ENCODE measurements at regions not wholly inside any gene's neighbourhood (a gene's known extent, or its start where the extent isn't known, plus 50 kb on each side); places are given as distances from the start of the nearest gene placed in this dataset.

- no peaks in the 10 kb centered on the region for H3K79me2 ChIP-seq (ENCODE audit: low read length)
- no peaks in the 10 kb centered on the region for H3F3A ChIP-seq (ENCODE audit: low read length, unreplicated experiment)
- ATAC-seq = no peak
- ChIA-PET CTCF (no interaction called here), POLR2A (ENCODE audit: unreplicated experiment) (no interaction called here)
- H3K27ac ChIP-seq (ENCODE audit: low read length) = no peak overlapping the region
- TF ChIP-seq EZH2phosphoT487 (IDR thresholded peaks at IDR 0.05; ENCODE audit: borderline replicate concordance, low read length) (no peak), EZH2 (IDR thresholded peaks at IDR 0.05; ENCODE audit: low read length, unreplicated experiment) (no peak)
- TF ChIP-seq, protein P1, sequence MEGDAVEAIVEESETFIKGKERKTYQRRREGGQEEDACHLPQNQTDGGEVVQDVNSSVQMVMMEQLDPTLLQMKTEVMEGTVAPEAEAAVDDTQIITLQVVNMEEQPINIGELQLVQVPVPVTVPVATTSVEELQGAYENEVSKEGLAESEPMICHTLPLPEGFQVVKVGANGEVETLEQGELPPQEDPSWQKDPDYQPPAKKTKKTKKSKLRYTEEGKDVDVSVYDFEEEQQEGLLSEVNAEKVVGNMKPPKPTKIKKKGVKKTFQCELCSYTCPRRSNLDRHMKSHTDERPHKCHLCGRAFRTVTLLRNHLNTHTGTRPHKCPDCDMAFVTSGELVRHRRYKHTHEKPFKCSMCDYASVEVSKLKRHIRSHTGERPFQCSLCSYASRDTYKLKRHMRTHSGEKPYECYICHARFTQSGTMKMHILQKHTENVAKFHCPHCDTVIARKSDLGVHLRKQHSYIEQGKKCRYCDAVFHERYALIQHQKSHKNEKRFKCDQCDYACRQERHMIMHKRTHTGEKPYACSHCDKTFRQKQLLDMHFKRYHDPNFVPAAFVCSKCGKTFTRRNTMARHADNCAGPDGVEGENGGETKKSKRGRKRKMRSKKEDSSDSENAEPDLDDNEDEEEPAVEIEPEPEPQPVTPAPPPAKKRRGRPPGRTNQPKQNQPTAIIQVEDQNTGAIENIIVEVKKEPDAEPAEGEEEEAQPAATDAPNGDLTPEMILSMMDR (conservative IDR thresholded peaks at IDR 0.05; ENCODE audit: low read depth, low read length) = no peak
- no peaks in the 10 kb centered on the region for H3K4me1 ChIP-seq (ENCODE audit: insufficient read depth, low read length)
- no TSS peak for BruUV-seq (replicated peaks)
- H3K4me2 ChIP-seq (ENCODE audit: low read length) = no peak overlapping the region
- H3K9me3 ChIP-seq (ENCODE audit: low read length) = 0 out of 2 replicates have a peak, but pooled peaks cover 5% of the 10 kb centered on the region
- DNase-seq = peak; percentile 31
- intact Hi-C loops (cut with micrococcal nuclease) = no loop called here
- H3K36me3 ChIP-seq (ENCODE audit: low read depth, low read length) = no peaks in the 10 kb centered on the region
- no peak overlapping the region for H3K9ac ChIP-seq (ENCODE audit: low read length)
- H3K27me3 ChIP-seq (ENCODE audit: low read length) = no peaks in the 10 kb centered on the region
- no peaks in the 10 kb centered on the region for H4K20me1 ChIP-seq (ENCODE audit: low read length)
- no peak overlapping the region for H3K4me3 ChIP-seq (ENCODE audit: low read length)
- H2AFZ ChIP-seq (ENCODE audit: low read length) = no peak overlapping the region
- no peaks in the 10 kb centered on the region for H3K9me2 ChIP-seq (replicated peaks; ENCODE audit: low read length)
These were observed 1185.3 kb downstream of the JRKL start for GRCh38 chr11:97574976-97575665.

DNA sequence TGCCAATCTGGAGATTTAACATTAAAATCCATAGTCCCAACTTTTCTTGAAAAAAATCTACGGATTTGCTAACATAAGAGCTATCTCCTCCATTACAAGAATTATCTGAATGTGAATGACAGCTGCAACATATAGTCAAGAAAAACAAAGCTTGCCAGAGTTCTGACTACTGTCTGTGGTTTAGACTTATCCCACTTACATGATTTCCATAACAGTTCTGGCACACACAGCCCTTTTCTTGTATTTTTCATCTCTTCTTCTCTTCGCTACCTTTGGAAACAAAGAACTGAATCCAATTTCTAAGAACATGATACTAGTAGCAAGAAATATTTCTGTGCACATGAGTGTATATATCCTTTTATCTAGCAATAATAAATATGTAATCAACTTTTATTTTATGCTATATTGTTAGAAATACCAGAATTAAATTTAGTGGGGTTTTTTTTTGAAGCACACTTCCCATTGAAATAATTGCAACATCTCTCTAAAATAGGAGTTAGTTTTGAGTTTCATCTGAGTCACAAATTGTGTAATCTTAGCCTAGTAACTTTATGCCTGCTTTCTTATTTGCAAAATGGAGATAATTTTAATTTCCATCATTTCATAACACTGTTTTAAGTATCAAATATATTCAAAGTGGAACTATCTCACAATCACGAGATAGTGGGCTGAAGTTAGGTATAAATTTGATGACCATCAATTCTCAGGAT, 1217.6 kb downstream of the JRKL start:
- H3K4me1 ChIP-seq (ENCODE audit: insufficient read depth, low read length) = no peaks in the 10 kb centered on the region
- no peak overlapping the region for H3K27ac ChIP-seq (ENCODE audit: low read length)
- POLR2A ChIA-PET (ENCODE audit: unreplicated experiment) = no interaction called here
- H3K4me3 ChIP-seq (ENCODE audit: low read length) = no peak overlapping the region
- no peak for ATAC-seq
- H3F3A ChIP-seq (ENCODE audit: low read length, unreplicated experiment) = no peaks in the 10 kb centered on the region
- H3K79me2 ChIP-seq (ENCODE audit: low read length) = no peaks in the 10 kb centered on the region
- H3K9me2 ChIP-seq (replicated peaks; ENCODE audit: low read length) = no peaks in the 10 kb centered on the region
- intact Hi-C loops (cut with micrococcal nuclease) = no loop called here
- peaks cover 5% of the 10 kb centered on the region; the same call in 1 of the 2 replicates for H3K9me3 ChIP-seq (ENCODE audit: low read length)
- DNase-seq = no peak
- H3K36me3 ChIP-seq (ENCODE audit: low read depth, low read length) = no peaks in the 10 kb centered on the region
- no peaks in the 10 kb centered on the region for H4K20me1 ChIP-seq (ENCODE audit: low read length)
- no peak for TF ChIP-seq EZH2 (IDR thresholded peaks at IDR 0.05; ENCODE audit: low read length, unreplicated experiment)
- TF ChIP-seq, protein P1 (conservative IDR thresholded peaks at IDR 0.05; ENCODE audit: low read depth, low read length) = no peak
- TF ChIP-seq EZH2phosphoT487 (IDR thresholded peaks at IDR 0.05; ENCODE audit: borderline replicate concordance, low read length) = no peak
- H2AFZ ChIP-seq (ENCODE audit: low read length) = no peak overlapping the region
- H3K4me2 ChIP-seq (ENCODE audit: low read length) = no peak overlapping the region
- no peaks in the 10 kb centered on the region for H3K27me3 ChIP-seq (ENCODE audit: low read length)
- H3K9ac ChIP-seq (ENCODE audit: low read length) = no peak overlapping the region
- CTCF ChIA-PET = no interaction called here
- BruUV-seq (replicated peaks) = no TSS peak

GRCh38 chr11:97610000-97610399, 1220.2 kb downstream of the JRKL start:
- no peaks in the 10 kb centered on the region; the same call in 1 of the 2 replicates for H3K9me3 ChIP-seq (ENCODE audit: low read length)
- intact Hi-C loops (cut with micrococcal nuclease) = no loop called here
- no peak overlapping the region for H3K4me2 ChIP-seq (ENCODE audit: low read length)
- no peaks in the 10 kb centered on the region for H3K9me2 ChIP-seq (replicated peaks; ENCODE audit: low read length)
- ChIA-PET POLR2A (ENCODE audit: unreplicated experiment) (no interaction called here), CTCF (no interaction called here)
- no peak overlapping the region for H3K4me3 ChIP-seq (ENCODE audit: low read length)
- ATAC-seq (peak; percentile 38; the same call in 1 of the 2 replicates), DNase-seq (peak; percentile 19)
- no peaks in the 10 kb centered on the region for H3K79me2 ChIP-seq (ENCODE audit: low read length)
- H3F3A ChIP-seq (ENCODE audit: low read length, unreplicated experiment) = no peaks in the 10 kb centered on the region
- no peaks in the 10 kb centered on the region for H3K4me1 ChIP-seq (ENCODE audit: insufficient read depth, low read length)
- no TSS peak for BruUV-seq (replicated peaks)
- no peaks in the 10 kb centered on the region for H3K36me3 ChIP-seq (ENCODE audit: low read depth, low read length)
- H4K20me1 ChIP-seq (ENCODE audit: low read length) = no peaks in the 10 kb centered on the region
- no peak overlapping the region for H2AFZ ChIP-seq (ENCODE audit: low read length)
- H3K27me3 ChIP-seq (ENCODE audit: low read length) = no peaks in the 10 kb centered on the region
- no peak overlapping the region for H3K27ac ChIP-seq (ENCODE audit: low read length)
- no peak for TF ChIP-seq EZH2phosphoT487 (IDR thresholded peaks at IDR 0.05; ENCODE audit: borderline replicate concordance, low read length)
- TF ChIP-seq, protein P1 (conservative IDR thresholded peaks at IDR 0.05; ENCODE audit: low read depth, low read length) = peak; percentile 44; the same call in 1 of the 2 replicates
- H3K9ac ChIP-seq (ENCODE audit: low read length) = no peak overlapping the region
